ENCODE measurements at regions not wholly inside any gene's neighbourhood (a gene's known extent, or its start where the extent isn't known, plus 50 kb on each side); places are given as distances from the start of the nearest gene placed in this dataset.

GRCh38 chr16:80323187-80323807, 217.5 kb upstream of the DYNLRB2 start:
- DNase-seq (ENCODE audit: low read depth) = no peak
- H3K4me3 ChIP-seq (ENCODE audit: low read depth, low read length) = no peak overlapping the region
- TF ChIP-seq, protein P1, sequence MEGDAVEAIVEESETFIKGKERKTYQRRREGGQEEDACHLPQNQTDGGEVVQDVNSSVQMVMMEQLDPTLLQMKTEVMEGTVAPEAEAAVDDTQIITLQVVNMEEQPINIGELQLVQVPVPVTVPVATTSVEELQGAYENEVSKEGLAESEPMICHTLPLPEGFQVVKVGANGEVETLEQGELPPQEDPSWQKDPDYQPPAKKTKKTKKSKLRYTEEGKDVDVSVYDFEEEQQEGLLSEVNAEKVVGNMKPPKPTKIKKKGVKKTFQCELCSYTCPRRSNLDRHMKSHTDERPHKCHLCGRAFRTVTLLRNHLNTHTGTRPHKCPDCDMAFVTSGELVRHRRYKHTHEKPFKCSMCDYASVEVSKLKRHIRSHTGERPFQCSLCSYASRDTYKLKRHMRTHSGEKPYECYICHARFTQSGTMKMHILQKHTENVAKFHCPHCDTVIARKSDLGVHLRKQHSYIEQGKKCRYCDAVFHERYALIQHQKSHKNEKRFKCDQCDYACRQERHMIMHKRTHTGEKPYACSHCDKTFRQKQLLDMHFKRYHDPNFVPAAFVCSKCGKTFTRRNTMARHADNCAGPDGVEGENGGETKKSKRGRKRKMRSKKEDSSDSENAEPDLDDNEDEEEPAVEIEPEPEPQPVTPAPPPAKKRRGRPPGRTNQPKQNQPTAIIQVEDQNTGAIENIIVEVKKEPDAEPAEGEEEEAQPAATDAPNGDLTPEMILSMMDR (IDR thresholded peaks at IDR 0.05; ENCODE audit: insufficient read depth, low read depth, low read length, missing control alignments) = no peak

GRCh38 chr16:80319181-80319580, 221.6 kb upstream of the DYNLRB2 start:
- no peak overlapping the region for H3K4me3 ChIP-seq (ENCODE audit: low read depth, low read length)
- peak; percentile 15 for DNase-seq (ENCODE audit: low read depth)
- TF ChIP-seq, protein P1 (IDR thresholded peaks at IDR 0.05; ENCODE audit: insufficient read depth, low read depth, low read length, missing control alignments) = peak; percentile 14

GRCh38 chr16:80318107-80318506, 222.7 kb upstream of the DYNLRB2 start:
- no peak for DNase-seq (ENCODE audit: low read depth)
- TF ChIP-seq, protein P1 (IDR thresholded peaks at IDR 0.05; ENCODE audit: insufficient read depth, low read depth, low read length, missing control alignments) = no peak

GRCh38 chr16:80317599-80318037, 223.2 kb upstream of the DYNLRB2 start:
- TF ChIP-seq, protein P1 (IDR thresholded peaks at IDR 0.05; ENCODE audit: insufficient read depth, low read depth, low read length, missing control alignments) = peak; percentile 34
- DNase-seq (ENCODE audit: low read depth) = peak; percentile 10

More at GRCh38 chr16:80318107-80318506, 222.7 kb upstream of the DYNLRB2 start:
- H3K4me3 ChIP-seq (ENCODE audit: low read depth, low read length) = no peak overlapping the region

DNA sequence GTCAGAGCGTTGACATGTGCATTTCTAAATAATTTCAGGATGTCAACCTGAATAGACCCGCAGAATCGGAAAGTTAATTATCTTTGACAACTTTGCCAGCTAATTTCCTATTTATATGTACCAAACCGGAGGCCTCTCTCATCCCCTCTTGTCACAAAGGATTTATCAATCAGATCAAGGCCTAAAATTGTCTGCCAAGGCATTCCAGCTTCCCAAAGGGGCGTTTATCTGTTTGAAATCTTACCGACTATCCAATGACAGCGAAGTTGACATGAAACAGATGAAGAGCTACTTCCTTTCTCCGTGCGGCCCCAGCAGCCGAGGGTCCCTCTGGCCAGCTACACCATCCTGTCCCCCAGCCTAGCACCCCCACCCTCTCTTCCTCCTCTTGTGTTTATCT, 223.7 kb upstream of the DYNLRB2 start:
- TF ChIP-seq, protein P1 (IDR thresholded peaks at IDR 0.05; ENCODE audit: insufficient read depth, low read depth, low read length, missing control alignments) = no peak
- no peak overlapping the region for H3K4me3 ChIP-seq (ENCODE audit: low read depth, low read length)
- DNase-seq (ENCODE audit: low read depth) = no peak

More at GRCh38 chr16:80317599-80318037, 223.2 kb upstream of the DYNLRB2 start:
- H3K4me3 ChIP-seq (ENCODE audit: low read depth, low read length) = no peak overlapping the region

- DNase-seq (ENCODE audit: low read depth) = no peak
- TF ChIP-seq, protein P1 (IDR thresholded peaks at IDR 0.05; ENCODE audit: insufficient read depth, low read depth, low read length, missing control alignments) = no peak
- H3K4me3 ChIP-seq (ENCODE audit: low read depth, low read length) = no peak overlapping the region
Measured at GRCh38 chr16:80314042-80314441, 226.8 kb upstream of the DYNLRB2 start.

- TF ChIP-seq, protein P1 (IDR thresholded peaks at IDR 0.05; ENCODE audit: insufficient read depth, low read depth, low read length, missing control alignments) = no peak
- no peak for DNase-seq (ENCODE audit: low read depth)
- H3K4me3 ChIP-seq (ENCODE audit: low read depth, low read length) = no peak overlapping the region
Measured at GRCh38 chr16:80309178-80309577, 231.6 kb upstream of the DYNLRB2 start.

All from GM12865 (cell line).